GM18907 (cell line): ENCODE measurements at regions not wholly inside any gene's neighbourhood (a gene's known extent, or its start where the extent isn't known, plus 50 kb on each side); places are given as distances from the start of the nearest gene placed in this dataset.
"Not testable (repeated sequence)": the region's sequence is repeated elsewhere in the genome, so short reads cannot be mapped to it uniquely, and the experiment has no call there.

Experiments
- ATAC-seq: cut with Tn5 transposase; IDR thresholded peaks from one replicate; pipeline ENCODE4 v1.9.1; 2021; ENCODE audit warnings: mild to moderate bottlenecking, moderate library complexity; ENCODE audit not compliant: unreplicated experiment

DNA sequence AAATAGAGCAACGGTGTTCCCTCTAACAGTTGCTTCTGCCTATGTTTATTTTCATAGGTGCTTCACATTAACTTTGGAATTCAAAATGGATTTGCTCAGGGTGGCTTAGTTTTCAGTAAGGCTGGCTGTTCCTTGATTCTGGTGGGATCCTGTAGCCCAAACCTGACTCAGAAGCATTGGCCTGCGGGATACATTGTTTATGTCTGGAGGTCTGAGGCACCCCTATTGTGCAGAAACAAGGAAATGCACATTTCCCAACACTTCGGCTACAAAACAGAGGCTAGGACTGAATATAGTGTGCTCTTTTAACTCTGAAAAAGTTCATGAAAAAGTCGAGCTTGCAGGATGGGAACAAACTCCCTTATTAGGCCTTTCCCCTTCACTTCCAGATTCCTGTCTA, 133.8 kb upstream of the F3 start:
- no peak for ATAC-seq

DNA sequence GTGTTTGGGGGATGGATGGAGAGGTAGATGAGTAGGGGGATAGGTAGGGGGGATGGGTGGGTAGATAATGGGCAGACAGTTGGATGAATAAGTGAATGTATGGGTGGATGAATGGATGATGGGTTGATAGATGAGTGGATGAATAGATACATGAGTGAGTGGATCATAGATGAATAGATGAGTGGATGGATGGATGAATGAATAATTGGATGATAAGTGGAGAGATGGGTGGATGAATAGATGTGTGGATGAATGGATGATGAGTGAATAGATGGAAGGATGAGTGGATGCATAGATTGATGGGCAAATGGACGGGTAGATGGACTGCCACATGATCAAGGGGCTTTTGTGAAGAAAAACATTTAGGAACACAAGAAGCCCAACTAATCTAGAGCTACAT, 133.3 kb upstream of the F3 start:
- ATAC-seq, result no peak

DNA sequence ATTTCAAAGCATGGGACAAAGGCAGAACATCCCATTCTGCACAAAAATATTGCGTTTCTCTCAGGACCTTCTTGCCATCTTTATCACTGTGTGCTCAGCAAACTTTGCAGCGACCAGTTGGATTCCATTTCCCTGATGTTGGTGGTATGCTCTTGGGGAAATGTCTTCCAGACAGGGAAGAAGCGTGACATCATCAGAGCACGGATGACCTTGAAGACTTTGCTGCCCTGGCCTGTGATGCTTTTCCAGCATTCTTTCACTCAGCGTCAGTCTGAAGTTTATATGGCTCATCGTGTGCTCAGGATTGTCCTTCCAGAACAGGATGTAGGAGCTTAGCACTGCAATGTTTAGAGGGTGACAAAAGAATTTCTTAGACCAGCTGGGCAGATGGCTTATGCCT, 131.4 kb upstream of the F3 start:
- ATAC-seq, result no peak

DNA sequence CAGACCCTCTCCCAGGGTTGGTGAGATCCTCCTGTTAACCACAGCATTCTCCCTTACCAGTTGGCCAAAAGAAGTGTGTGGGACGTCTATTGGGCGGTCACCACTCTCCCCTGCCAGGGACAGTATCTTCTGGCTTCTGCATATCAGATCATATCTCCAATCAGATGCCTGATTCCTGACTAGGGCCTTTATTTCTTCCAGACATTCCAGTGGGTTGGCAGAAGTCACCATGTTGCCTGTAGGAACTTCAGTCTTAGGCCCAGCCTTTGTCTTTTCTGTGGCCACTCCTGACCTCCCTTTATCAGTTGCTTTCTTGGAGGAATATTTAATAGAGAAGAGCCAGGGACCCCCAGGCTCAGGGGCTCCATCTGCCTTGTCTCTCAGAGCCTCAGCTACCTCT, 130.4 kb upstream of the F3 start:
- ATAC-seq, result no peak

DNA sequence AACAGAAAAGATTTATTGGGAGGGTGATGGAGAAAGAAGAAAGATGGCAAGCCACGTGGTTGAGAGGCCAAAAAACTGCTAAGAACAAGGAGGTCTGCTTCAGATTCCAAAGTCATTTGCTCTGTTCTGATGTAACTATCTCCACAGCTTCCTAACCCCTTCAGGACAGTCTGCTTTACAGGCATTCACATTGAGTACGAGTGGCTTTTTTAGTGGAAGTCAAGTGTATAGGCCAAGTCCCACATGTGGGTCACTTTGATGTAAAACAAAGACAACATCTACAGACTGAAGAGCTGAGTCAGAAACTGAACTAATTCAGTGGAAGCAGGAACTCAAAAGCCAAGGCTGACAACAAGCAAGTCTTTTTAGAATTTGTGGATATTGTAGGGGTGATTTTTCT, 128.7 kb upstream of the F3 start:
- ATAC-seq, result no peak

DNA sequence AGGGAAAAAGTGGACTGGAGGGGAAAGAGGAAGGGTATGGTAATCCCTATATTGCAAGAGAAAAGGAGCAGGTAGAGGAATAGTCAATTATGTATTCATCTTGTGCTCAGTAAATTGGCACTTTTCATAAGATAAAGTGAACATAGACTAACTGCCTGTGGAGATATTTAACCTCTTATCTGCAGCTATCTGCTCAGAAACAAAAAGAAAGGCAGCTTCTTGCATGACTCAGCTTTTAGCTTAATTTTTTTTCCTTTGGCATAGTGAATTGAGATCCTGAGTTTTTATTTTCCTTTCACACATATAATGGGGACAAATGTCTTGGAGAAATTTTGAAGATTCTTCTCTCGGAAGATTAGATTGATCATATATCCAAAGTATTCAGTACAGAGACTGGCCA, 127.6 kb upstream of the F3 start:
- ATAC-seq, result no peak

DNA sequence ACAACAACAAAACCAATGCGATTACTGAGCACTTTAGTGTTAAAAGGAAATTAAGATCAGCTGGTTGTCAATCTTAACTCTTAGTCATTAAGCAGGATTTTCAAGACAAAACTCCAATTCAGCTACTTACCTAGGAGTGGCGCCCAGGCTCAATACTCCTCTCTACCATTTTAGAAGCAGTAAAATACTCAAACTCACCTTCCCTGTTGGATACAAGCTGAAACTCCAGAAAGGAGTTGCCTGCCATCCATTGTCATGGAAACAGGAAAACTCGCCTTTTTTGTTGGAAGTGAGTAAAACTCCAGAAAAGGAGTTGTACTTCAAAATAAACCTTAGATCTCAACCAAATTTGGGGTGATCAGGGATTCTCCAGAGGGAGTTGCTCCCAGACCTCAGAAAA, 127.0 kb upstream of the F3 start:
- no peak for ATAC-seq

DNA sequence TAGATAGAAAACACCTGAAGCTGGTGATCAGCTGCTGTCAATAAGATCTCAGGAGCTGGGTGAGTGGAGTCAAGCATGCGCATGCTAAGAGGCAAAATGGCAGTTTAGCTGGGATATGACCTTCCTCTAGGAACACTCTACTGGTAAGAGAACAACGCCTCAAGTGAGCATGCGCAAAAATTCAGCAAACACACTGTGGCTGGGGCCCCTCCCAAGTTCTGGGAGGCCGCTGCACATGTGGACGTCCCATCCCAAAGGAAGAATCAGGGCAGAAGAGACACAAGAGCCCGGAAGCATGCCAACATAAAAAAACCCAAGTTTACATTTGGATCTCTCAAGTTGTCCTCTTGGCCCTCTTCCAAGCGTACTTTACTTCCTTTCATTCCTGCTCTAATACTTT, 126.3 kb upstream of the F3 start:
- ATAC-seq, result no peak

DNA sequence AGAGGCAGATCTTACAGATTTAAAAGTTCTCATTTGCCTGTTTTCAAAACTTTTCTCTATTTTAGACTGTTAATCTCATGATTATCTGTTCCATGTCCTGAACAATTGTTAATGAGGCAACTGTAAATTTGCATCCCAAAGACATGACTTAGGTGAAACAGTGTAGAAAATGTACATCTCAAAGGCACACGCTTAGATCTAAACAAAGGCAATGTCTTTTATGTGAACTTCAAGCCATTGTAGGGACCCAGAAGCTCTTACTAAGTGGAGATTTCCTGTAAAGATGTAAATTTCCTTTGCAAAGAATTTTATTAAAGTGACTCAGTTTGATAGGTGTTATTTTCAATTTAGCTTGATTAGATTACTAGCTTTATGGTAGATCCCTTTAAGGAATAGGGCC, 125.2 kb upstream of the F3 start:
- ATAC-seq, result no peak

DNA sequence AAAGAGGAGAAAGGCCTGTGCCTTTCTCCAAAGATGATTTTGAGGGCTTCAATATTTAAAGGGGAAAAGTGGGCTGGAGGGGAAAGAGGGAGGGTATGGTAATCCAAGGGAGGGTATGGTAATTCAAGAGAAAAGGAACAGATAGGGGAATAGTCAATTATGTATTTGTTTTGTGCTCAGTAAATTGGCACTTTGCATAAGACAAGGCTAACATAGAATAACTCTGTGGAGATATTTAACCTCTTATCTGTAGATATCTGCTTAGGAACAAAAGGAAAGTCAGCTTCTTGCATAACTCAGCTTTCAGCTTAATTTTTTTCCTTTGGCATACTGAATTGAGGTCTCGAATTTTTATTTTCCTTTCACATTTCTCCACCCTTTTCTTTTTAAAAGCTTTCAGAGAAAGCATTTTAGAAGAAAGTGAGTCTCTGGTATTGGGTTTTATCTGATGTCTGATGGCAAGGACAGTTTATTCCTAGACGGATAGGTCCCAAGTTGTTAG, 119.9 kb upstream of the F3 start:
- ATAC-seq, result no peak

DNA sequence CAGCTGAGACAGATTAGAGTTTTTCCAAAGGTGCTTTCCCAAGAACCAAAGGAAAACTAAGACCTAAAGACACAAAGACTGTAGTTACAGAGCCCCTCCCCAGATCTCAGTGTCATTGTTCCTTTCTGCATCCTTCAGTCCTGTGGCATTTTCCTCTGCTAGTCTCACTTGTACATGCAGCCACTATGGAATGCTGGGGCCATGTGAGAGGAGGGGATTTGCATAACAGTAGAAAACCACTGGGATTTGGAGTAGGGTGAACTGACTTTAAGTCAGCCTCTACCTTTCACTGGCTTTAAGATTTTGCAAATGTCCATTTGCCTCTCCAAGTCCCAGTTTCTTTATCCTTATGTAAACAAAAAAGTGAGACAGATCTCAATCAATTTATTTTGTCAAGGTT, 119.4 kb upstream of the F3 start:
- ATAC-seq, result no peak

DNA sequence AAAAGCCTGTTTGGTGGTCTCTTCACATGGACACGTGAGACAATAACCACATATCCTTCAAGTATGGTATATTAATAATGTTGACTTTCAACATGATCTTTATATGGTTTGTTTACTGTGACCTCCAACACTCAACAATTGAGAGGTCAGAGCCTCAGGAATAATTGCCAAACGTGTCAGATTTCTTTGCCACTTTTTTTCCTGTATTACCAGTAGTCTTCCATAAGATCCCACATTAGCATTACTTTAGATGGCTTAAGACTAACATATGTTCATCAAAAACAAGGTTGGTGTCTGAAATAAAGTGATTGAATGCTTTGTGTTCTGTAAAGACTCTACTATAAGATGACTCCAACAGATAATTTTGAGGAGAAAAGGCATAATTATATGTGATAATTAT, 118.7 kb upstream of the F3 start:
- no peak for ATAC-seq

DNA sequence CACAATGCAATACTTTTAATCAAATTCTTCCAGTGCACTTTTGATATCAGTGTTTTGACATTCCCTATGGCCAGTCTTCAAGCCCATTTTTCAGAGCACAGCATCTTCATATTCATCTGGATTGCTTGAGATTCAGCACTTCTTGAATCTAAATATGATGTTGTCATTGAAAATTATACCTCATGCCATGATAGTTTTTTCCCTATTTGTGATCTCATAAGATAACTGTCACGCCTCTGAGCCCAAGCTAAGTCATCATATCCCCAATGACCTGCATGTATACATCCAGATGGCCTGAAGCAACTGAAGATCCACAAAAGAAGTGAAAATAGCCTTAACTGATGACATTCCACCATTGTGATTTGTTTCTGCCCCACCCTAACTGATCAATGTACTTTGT, 117.6 kb upstream of the F3 start:
- ATAC-seq, result not testable (repeated sequence)

DNA sequence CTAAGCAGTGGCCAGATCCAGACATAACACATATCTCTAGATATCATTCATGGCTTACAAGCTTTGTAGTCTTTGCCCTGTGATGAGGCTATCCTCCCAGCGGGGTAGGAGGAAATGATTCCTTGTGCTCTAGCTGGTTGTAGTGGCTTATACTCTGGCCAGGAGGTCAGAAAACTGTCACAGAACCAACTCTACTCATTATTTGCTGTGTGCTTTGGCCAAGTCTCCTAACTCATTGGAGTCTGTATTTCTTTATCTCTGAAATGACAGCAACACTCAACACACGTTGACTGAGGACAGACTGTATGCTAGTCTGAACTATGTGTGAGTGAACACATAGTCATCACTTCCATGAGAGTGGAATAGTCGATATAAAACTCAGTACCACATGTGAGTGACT, 116.7 kb upstream of the F3 start:
- ATAC-seq, result no peak

DNA sequence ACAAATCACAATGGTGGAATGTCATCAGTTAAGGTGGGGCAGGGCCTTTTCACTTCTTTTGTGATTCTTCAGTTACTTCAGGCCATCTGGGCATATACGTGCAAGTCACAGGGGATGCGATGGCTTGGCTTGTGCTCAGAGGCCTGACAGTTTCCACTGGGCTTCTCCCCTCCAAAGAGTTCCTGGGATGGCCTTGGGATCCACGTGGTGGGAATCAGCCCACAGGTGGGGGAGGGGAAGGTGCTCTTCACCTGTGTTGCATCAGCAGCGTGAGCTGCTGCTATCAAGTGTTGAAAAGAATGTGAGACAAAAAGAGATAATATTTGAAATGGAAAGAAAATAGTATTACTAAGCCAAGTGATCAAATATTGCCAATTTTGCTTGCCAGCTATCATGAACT, 116.2 kb upstream of the F3 start:
- not testable (repeated sequence) for ATAC-seq

DNA sequence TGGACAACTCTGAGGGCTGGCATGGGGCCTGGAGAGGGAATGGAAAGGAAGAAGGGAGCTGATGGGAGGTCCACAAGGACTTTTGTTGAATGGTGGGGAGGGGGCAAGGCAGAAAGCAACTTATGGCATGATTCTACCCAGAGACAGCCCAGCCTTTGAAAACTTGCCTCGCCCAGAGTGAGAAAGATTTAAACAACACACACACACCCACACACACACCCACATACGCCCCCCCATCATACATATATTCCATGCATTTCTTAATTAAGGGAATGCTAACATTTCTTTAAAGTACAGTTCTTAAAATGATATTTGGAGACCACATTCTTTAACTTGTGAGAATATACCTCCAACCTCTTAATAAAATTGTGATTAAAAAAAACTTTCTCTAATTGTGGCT, 115.4 kb upstream of the F3 start:
- ATAC-seq, result no peak

DNA sequence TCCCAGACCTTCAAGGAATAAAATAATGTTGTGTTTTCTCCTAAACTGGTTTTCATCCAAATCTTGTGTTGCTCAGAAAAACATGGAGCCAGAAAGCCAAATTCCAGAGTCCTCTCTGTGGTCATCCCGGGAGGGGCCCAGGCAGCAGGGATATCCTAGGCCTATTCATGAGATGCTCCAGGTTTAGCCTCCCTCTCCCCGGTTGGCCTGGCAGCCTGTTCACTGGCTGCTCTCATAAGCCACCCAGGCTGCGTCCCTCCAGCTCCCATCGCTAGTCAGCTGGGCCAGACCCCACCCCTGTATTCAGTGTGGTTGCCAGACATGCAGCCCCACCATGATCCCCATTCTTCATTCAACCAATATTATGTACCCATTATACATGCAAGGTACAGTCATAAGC, 113.4 kb upstream of the F3 start:
- ATAC-seq, result no peak

DNA sequence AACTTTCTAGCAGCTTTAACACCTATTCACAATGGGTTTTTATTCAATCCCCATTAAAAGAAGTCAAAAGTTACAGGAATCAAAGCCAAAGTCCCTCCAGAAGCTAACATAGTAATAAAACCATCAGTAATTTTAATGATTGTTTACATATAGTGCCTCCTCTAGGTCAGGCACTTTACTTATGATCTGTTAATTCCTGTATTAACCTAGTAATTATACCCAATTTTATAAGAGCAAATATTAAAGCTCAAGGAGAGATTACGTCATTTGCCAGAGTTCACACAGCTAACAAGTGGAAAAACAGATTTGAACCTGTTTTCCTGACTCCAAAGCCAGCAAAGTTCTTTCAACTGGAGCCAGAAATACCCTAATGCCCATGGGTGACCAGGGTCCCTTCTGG, 112.9 kb upstream of the F3 start:
- no peak for ATAC-seq

DNA sequence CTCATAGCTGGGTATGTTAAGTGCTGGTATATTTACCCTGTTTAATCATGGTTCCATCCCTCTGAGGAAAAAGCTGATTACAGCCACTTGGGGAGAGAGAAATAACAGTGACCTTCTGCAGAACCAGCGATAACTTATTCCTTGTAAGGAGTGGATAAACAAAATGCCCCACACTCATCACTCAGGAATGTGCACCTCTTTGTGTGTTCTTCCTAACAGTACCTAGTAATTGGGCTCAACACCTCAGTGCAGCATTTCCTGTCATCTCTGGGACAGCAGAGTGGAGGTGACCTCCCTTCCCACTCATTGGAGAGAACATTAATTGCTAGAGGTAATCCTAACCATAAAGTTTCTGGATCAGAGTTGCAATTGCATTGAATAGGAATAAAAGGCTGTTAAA, 112.5 kb upstream of the F3 start:
- no peak for ATAC-seq

DNA sequence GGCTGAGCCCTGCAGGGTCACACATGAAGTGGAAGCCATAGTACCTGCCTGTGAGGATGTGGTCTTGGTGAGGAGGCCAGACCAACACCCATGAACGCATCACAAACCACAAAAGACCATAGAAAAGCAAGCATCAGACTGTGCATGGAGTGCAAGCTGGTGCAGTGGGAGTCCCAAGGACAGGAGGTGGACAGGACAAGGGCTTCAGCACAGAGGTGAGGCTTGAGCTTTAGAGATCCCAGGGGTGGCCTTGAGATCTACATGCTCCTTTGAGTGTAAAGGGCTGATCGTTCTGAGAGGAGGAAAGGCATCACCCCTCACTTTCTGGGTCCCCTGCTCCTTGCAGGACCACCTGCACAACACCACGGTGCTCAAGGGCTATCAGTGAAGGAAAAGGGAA, 111.9 kb upstream of the F3 start:
- no peak for ATAC-seq

DNA sequence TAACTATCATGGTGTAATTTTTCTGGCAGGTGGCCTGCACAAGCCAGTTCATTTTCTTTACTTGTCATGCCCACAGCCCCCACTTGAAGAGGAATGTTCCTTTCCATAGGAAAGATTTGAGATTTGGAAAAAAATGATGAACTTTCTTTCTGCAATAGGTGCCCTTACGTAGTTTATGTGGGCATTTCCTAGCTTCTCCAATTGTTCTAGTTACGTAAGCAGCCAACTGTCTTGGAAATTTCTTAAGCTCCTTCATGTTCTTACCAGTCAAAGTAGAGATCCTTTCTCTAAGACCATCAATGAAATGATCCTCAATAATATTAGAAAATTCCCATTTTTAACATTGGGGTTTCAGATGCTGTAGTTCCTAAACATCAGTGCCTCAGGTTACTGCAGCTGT, 109.5 kb upstream of the F3 start:
- no peak for ATAC-seq

DNA sequence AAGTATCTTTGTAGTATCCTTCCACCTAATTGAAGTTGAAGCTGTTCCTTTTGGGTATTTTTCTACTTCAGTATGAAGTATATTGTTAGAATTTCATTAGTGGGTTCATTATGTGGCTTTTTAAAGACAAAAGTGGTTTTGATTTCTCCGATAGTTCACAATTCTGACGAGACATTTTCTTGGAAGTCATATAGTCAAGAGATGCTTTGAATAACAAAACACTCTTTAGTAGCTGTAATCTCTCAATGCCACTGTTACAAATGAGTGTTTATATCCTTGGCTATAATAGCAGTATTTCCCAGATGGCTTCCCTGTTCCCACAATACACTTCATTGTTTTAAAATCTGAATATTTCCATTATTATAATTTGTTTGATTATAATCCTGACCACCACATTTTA, 108.7 kb upstream of the F3 start:
- no peak for ATAC-seq

DNA sequence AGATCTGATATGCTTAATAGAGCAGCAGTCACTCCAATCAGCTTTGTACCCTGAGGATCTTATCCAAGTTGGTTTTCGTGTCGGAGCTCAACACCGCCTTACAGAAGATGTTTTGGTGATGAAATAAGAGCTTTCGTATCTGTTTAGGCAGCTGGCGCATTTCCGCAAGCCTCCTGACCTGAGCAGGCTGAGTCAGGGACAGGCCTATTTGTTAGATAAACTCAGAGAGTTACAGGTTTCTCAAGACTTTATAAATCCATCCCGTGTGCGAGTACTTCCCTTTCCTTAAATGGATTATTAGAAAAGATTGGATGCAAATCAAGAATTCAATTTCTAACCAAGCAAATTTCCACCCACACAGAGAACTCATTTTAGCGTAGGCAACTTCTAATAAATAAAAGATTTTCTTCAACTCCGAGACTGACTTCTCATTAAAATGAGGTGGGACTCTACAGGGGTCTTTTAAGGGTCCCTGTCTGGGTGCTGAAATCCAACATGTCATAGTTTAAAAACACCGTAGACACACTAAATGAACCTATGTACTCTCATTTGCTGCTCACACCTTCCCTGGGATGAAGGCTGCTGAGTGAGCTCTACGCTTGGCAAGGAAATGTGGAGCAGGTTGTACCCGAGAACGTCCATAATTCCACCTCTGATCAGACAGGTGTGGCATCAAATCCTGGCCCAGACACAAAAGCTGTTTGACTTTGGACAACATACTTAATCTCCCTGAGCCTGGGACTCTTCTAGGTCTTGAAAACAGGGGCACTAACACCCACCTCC, 106.9 kb upstream of the F3 start:
- no peak for ATAC-seq
